VCaP (cell line): ENCODE measurements at regions not wholly inside any gene's neighbourhood (a gene's known extent, or its start where the extent isn't known, plus 50 kb on each side); places are given as distances from the start of the nearest gene placed in this dataset.
"Not testable (repeated sequence)": the region's sequence is repeated elsewhere in the genome, so short reads cannot be mapped to it uniquely, and the experiment has no call there.

Source experiments
- H3K27ac ChIP-seq: fragments of 450-650 bp; 2 replicates; pipeline ENCODE4 v1.5.1; 2017
- TF ChIP-seq, protein P1 (sequence below): fragments of 450-650 bp; conservative IDR thresholded peaks from 2 replicates; pipeline ENCODE4 v1.5.1; 2017; ENCODE audit warnings: mild to moderate bottlenecking, moderate library complexity

DNA sequence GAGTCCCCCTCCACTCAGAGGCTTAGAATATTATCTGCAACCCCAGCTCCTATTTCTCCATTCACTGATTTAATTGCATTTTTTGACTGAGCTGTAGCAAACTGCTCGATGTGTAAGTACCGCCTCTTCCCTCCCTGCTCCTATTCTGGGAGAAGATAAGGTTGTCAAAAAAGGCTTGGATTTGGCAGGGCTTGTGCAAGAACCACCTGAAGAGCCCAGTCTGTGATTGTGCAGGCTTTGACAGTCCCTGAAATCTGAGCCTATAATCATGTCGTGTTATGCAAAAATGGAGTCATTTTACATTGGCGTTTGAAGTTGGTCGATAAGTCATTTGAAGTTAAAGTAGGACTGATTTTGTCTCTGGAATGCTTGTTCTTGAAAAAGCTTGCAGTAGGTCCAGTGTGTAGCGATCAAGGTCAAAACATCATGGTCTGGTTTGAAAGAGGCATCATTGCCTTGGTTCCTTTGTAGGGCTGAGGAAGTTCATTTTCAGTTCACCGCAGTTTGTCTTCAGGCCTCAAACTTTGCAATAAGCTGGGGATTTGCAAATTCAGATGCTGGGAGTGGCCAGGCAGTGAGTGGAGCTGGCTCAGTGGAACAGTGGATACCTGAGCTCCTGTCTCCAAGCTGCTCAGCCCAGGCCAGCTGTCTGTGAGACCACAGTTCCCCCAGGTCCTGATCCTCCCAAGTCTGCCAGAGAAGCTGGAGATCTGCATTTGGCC lies 68.8 kb downstream of the KATNIP start:
- no peak overlapping the region for H3K27ac ChIP-seq
- TF ChIP-seq, protein P1, sequence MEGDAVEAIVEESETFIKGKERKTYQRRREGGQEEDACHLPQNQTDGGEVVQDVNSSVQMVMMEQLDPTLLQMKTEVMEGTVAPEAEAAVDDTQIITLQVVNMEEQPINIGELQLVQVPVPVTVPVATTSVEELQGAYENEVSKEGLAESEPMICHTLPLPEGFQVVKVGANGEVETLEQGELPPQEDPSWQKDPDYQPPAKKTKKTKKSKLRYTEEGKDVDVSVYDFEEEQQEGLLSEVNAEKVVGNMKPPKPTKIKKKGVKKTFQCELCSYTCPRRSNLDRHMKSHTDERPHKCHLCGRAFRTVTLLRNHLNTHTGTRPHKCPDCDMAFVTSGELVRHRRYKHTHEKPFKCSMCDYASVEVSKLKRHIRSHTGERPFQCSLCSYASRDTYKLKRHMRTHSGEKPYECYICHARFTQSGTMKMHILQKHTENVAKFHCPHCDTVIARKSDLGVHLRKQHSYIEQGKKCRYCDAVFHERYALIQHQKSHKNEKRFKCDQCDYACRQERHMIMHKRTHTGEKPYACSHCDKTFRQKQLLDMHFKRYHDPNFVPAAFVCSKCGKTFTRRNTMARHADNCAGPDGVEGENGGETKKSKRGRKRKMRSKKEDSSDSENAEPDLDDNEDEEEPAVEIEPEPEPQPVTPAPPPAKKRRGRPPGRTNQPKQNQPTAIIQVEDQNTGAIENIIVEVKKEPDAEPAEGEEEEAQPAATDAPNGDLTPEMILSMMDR: no peak

DNA sequence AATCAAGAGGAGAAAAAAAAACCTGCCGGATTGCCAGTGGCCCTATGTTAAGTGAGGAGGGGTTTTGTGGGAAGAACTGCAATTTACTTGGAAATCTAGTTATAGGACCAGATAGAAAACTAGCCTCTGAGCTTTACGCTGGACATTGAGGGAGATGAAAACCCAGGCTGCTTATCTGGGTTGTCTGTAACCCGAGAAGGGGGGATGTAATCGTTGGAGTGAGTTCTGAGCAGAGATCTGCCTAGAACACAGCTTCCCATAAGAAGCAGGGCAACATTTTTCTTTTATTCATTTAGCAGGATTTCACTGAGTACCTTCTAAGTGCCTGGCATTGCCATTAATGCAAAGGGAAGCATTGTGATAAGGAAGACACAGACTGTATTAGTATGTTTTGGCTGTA lies 70.6 kb downstream of the KATNIP start:
- no peak overlapping the region for H3K27ac ChIP-seq
- TF ChIP-seq, protein P1: no peak

DNA sequence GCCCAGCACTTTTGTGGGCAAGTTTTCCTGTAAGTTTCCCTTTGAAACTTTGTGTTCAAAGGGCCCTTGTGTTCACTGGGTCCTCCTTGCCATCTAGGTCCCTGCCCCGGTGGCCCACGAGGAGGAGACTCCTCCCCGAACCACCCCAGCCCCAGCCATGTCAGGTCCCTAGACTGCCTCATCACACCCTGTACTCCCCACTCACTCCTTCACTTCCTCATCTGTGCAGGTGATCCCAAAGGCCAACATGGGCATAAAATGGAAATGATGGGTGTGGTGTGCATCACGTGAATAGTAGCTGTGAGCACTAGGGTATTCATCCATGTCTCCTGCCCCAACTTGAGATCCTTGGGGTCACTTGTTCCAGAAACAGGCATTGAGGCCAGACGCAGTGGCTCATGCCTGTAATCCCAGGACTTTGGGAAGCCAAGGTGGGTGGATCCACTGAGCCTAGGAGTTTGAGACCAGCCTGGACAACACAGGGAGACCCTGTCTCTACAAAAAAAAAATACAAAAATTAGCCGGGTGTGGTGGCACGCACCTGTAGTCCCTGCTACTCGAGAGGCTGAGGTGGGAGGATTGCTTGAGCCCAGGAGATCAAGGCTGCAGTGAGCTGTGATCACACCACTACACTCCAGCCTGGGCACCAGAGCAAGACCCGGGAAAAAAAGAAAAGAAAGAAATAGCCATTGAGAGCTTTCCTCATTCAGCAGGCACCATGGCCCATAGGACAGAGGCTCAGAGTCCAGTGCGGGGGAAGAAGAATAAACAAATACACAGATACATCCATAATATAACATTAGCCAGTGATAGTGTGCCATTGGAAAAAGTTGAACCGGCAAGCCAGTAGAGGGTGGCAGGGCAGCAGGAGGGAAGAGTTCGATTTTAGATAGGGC lies 74.5 kb downstream of the KATNIP start:
- TF ChIP-seq, protein P1: no peak
- H3K27ac ChIP-seq: peak overlapping the region; percentile 71

DNA sequence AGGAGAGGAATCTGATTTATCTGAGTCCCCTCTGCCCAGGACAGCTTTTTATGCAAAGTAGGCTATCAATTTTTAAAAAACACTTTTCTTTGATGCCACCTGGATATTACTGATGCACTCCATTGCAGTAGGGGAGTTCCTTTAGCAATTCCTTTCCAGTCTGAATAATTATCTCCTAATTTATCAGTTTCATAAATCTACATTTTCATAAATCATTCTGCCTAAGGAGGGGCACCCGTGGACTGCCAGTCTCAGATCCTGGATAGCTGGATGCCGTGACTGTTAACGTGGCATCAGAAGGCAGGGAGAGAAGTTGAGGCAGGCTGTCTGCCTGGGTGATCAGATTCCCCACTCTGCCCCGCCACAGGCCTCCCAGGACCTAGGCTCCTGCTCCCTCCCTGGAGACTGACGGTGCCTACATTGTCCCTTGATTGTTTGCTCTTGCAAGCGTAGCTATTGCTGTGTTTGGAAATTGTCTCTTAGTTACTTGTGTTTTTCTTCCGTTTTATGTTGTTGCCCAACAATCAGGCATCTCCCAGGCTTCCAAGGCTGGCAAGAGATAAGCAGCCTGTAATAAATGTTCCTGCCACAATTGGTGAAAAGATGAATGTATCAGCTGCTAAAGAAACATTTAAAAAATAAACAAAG lies 75.2 kb downstream of the KATNIP start:
- TF ChIP-seq, protein P1: no peak
- H3K27ac ChIP-seq: peak overlapping the region; percentile 71

DNA sequence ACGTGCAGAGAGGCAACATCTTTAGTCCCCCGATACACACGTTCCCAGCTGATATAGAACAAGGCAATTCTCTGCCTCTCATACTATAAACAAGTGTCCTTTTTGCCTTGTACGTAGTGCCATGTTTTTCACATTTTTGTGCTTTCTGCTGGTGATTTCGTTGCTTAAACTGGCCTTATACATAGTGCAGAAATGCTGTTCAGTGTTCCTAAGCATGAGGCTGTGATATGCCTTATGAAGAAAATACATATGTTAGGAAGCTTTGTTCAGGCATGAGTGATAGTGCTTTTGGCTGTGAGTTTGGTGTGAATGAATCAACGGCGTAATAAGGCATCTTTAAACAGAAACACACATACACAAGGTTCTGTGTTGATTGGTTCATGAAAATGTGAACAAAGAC lies 77.2 kb downstream of the KATNIP start:
- TF ChIP-seq, protein P1: no peak
- H3K27ac ChIP-seq: no peak overlapping the region

DNA sequence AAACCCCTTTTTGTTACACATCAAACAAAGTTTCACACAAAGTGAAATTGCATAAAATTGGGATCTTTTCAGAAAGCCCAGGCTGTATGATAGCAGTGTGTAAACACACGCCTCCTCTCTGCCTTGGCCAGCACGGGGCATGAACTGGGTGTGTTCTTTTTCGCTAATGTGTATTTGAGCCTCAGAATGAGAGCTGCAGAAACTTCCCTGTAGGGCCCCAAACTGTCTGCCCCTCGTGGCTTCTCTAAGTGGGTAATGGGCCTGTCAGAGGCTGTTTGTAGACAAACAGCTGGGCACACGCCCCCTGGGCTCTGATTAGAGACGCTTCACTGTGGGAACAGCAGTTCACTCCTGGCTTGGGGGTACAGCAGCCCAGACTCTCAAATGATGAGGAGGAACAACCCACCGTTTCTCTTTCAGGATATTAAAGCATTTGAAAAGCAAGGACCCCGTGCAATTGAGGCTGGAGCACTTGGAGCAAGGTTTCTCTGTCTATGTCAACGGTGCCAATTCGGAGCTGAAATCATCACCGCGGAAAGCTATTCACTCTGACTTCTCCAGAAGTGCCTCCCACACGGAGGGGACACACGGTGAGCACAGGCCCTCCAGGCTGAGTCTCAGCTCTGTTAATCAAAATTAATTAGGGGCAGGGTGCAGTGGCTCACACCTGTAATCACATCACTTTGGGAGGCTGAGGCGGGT lies 78.4 kb downstream of the KATNIP start:
- TF ChIP-seq, protein P1: no peak
- no peak overlapping the region for H3K27ac ChIP-seq

DNA sequence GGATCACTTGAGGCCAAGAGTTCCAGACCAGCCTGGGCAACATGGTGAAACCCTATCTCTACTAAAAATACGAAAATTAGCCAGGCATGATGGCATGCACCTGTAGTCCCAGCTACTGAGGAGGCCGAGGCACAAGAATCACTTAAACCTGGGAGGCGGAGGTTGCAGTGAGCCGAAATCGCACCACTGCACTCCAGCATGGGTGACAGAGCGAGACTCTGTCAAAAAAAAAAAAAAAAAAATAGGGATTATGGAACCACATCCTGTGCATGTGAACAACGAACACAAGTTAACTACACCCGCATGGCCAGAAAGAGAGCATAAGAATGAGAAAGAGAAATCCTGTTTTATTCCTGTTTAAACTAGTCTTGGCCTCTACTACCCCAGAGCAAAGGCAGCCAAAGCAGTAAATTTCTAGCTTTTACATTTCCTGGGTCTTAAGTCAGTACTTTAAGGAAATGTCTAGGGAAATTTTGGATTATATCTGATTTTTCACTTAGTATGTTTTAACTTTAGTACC lies 79.1 kb downstream of the KATNIP start:
- H3K27ac ChIP-seq: not testable (repeated sequence)
